Upper lobe of left lung (tissue), 4 donors: ENCODE measurements at regions not wholly inside any gene's neighbourhood (a gene's known extent, or its start where the extent isn't known, plus 50 kb on each side); places are given as distances from the start of the nearest gene placed in this dataset.

Source experiments
- CTCF ChIP-seq, 6 experiments: fragments of 450-650 bp in 4 of 6; fragments of 200-600 bp in 2 of 6; sonication (generic) in 2 of 6; IDR thresholded peaks; one replicate each; pipeline ENCODE4 v1.5.1; 2016 to 2019; ENCODE audit warnings: antibody characterized with exemption in 6 of 6
- POLR2A ChIP-seq, 4 donors: fragments of 450-650 bp; IDR thresholded peaks; one replicate each; pipeline ENCODE4 v1.5.1; 2016 to 2017; ENCODE audit warnings: antibody characterized with exemption in 4 of 4, mild to moderate bottlenecking in 2 of 4

- TF ChIP-seq CTCF (IDR thresholded peaks at IDR 0.05): no peak
- TF ChIP-seq POLR2A (IDR thresholded peaks at IDR 0.05): no peak
These were observed 91.8 kb upstream of the PREP start for GRCh38 chr6:105494688-105495087.
